GM18858 (cell line): ENCODE measurements at regions not wholly inside any gene's neighbourhood (a gene's known extent, or its start where the extent isn't known, plus 50 kb on each side); places are given as distances from the start of the nearest gene placed in this dataset.

Experiments used
- ATAC-seq: cut with Tn5 transposase; IDR thresholded peaks from one replicate; pipeline ENCODE4 v1.9.1; 2021; ENCODE audit not compliant: unreplicated experiment

GRCh38 chr16:86304868-86305267 lies 205.5 kb upstream of the FOXF1 start:
- ATAC-seq, result no peak

GRCh38 chr16:86305440-86305839 lies 204.9 kb upstream of the FOXF1 start:
- no peak for ATAC-seq

- no peak for ATAC-seq
These were observed 204.2 kb upstream of the FOXF1 start for GRCh38 chr16:86306011-86306644.

GRCh38 chr16:86306811-86307513 lies 203.4 kb upstream of the FOXF1 start:
- no peak for ATAC-seq

GRCh38 chr16:86307514-86307903 lies 202.8 kb upstream of the FOXF1 start:
- no peak for ATAC-seq

GRCh38 chr16:86308514-86308913 lies 201.8 kb upstream of the FOXF1 start:
- no peak for ATAC-seq

- ATAC-seq, result no peak
These were observed 196.7 kb upstream of the FOXF1 start for GRCh38 chr16:86313631-86314030.

- ATAC-seq, result no peak
These were observed 195.8 kb upstream of the FOXF1 start for GRCh38 chr16:86314402-86315025.

GRCh38 chr16:86316967-86317812 lies 193.1 kb upstream of the FOXF1 start:
- no peak for ATAC-seq

- ATAC-seq, result no peak
These were observed 192.3 kb upstream of the FOXF1 start for GRCh38 chr16:86317813-86318650.

GRCh38 chr16:86319585-86320236 lies 190.6 kb upstream of the FOXF1 start:
- ATAC-seq, result no peak

- no peak for ATAC-seq
These were observed 190.1 kb upstream of the FOXF1 start for GRCh38 chr16:86320237-86320595.

- ATAC-seq, result no peak
These were observed 188.8 kb upstream of the FOXF1 start for GRCh38 chr16:86321491-86321890.

GRCh38 chr16:86322283-86322682 lies 188.0 kb upstream of the FOXF1 start:
- ATAC-seq, result no peak

- ATAC-seq, result no peak
These were observed 187.5 kb upstream of the FOXF1 start for GRCh38 chr16:86322806-86323205.

GRCh38 chr16:86324320-86324719 lies 186.0 kb upstream of the FOXF1 start:
- ATAC-seq, result no peak

- ATAC-seq, result no peak
These were observed 185.0 kb upstream of the FOXF1 start for GRCh38 chr16:86325360-86325759.

GRCh38 chr16:86325895-86326294 lies 184.4 kb upstream of the FOXF1 start:
- ATAC-seq, result no peak

- ATAC-seq, result no peak
These were observed 183.0 kb upstream of the FOXF1 start for GRCh38 chr16:86327321-86327720.

- ATAC-seq, result no peak
These were observed 179.4 kb upstream of the FOXF1 start for GRCh38 chr16:86330906-86331305.
